Astrocyte of the cerebellum (primary cell): ENCODE measurements at regions not wholly inside any gene's neighbourhood (a gene's known extent, or its start where the extent isn't known, plus 50 kb on each side); places are given as distances from the start of the nearest gene placed in this dataset.
A peak's percentile ranks its signal among the peaks of the same experiment; 100 is the strongest.

Source experiments
- DNase-seq: peaks from one replicate; pipeline ENCODE4 v3.0.0-alpha.2; 2011; ENCODE audit warnings: low read depth
- H3K4me3 ChIP-seq: 2 replicates; pipeline ENCODE4 v1.5.1; 2011; ENCODE audit warnings: mild to moderate bottlenecking, low read depth, low read length, moderate library complexity
- in situ Hi-C: cut with HindIII; loops from 2 replicates; pipeline ENCODE4 v1.10.0; 2017; ENCODE audit warnings: low sequenced_read_pairs
- TF ChIP-seq, protein P1 (sequence below): IDR thresholded peaks from 2 replicates; pipeline ENCODE4 v1.5.1; 2012; ENCODE audit warnings: low read length, low read depth, moderate library complexity, mild to moderate bottlenecking; ENCODE audit errors: missing control alignments

GRCh38 chr2:121074293-121074932, 210.6 kb downstream of the TFCP2L1 start:
- no peak overlapping the region for H3K4me3 ChIP-seq
- TF ChIP-seq, protein P1, sequence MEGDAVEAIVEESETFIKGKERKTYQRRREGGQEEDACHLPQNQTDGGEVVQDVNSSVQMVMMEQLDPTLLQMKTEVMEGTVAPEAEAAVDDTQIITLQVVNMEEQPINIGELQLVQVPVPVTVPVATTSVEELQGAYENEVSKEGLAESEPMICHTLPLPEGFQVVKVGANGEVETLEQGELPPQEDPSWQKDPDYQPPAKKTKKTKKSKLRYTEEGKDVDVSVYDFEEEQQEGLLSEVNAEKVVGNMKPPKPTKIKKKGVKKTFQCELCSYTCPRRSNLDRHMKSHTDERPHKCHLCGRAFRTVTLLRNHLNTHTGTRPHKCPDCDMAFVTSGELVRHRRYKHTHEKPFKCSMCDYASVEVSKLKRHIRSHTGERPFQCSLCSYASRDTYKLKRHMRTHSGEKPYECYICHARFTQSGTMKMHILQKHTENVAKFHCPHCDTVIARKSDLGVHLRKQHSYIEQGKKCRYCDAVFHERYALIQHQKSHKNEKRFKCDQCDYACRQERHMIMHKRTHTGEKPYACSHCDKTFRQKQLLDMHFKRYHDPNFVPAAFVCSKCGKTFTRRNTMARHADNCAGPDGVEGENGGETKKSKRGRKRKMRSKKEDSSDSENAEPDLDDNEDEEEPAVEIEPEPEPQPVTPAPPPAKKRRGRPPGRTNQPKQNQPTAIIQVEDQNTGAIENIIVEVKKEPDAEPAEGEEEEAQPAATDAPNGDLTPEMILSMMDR, result no peak
- in situ Hi-C loops, result no loop called here
- DNase-seq, result no peak

DNA sequence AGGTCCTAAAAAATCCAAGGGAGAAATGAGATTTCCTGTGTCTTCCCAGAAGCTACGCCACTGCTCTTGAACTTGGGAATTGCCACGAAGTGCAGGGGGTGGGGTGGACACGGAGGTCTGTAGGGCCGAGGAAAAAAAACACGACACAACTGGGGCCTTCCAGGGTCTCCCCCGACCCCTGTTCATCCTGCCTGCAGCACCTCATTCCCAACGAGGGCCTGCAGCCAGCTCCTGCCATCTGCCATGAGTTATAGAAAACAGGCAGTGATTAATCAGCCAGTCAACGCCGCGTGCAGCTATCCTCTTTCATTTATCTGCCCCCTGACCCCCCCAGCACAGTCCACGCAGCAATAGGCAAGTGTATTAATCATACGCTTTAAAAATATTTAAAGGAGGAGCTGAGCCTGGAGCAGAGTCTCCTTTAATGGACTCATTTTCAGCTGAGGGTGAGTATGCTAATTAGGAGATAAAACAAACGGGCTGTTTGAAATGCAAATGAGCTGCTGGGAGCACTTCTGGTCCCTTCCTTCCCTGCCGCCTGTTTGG, 209.9 kb downstream of the TFCP2L1 start:
- TF ChIP-seq, protein P1, result no peak
- in situ Hi-C loops, result no loop called here
- peak overlapping the region; percentile 19 for H3K4me3 ChIP-seq
- DNase-seq, result peak; percentile 87

DNA sequence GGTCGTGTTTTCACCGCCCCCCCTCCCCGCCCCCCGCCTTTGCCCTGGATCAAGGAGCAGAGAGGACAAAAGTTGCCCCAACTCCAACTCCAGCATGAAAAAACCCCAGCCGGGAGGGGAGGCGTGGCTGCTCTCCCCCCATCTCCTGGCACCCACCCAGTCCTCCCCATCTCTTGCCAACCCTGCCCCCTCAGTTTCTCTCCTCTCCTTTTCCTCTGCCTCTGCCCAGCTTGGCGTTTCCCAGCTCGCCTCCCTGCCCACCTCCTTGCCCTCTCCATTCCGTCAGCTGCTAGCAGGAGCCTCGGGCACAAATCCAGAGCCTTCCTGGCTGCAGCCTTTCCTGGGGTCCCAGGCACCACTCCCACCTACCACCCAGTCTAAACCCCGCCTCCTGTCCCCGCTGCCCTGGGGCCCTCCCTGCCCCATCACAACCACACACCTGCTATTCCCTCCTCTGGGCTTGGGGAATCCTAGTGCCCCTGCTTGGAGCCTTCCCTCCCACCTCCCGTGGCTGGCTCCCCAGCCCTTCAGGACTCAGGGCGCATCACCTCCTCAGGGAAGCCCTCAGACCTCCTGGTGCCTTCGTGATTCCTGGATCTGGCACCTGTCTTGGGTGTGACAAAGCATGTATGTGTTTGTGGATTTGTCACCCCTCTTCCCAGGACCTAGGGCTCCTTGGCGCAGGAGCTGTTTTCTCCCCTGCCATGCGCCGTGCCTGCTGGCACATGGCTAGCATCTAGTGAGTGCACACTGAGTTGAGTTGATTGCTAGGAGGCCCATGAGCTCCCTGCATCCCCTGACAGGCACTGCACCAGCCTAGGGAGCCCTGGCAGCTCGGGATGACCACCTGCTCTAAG, 209.1 kb downstream of the TFCP2L1 start:
- peak overlapping the region; percentile 19 for H3K4me3 ChIP-seq
- DNase-seq, result no peak
- TF ChIP-seq, protein P1, result no peak
- in situ Hi-C loops, result no loop called here

DNA sequence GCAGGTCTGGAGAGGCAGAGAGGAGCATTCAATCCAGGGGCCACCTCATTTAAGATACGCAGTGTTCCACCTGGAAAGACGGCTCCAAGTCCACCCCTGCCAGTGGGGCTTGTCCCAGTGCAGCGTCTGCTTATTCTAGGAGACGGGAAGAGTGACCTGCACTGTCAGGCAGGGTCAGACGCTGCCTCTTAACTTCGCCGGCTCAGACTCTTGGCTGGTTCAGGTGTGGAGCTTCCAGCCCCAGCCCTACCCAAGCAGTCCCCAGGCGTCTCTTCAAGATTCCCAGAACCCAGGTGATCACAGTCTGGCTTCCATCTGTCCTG, 208.5 kb downstream of the TFCP2L1 start:
- H3K4me3 ChIP-seq, result no peak overlapping the region
- in situ Hi-C loops, result no loop called here
- TF ChIP-seq, protein P1, result no peak
- no peak for DNase-seq

- no peak overlapping the region for H3K4me3 ChIP-seq
- TF ChIP-seq, protein P1, result peak; percentile 88
- DNase-seq, result no peak
- in situ Hi-C loops, result no loop called here
Measured at GRCh38 chr2:121076885-121077549, 208.0 kb downstream of the TFCP2L1 start.

DNA sequence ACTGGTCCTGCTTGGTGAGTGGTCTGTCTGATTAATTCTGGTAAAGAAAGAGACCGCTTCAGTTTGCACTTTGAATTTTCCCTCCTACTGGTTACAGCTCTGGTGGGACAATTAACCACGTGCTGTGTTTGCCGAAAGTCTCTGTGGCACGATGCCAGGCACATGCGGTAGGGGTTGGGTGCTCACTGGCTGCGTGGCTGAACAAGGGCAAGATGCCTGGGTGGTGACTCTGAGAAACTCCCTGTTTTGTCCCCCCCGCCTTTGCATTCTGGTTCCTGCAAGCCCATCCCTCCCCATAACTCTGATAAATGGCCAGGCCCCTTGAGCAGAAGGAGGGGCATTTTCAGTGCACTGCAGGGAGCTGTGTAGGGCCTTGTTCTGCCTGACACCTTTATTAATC, 206.1 kb downstream of the TFCP2L1 start:
- TF ChIP-seq, protein P1, result no peak
- no peak for DNase-seq
- H3K4me3 ChIP-seq, result no peak overlapping the region
- in situ Hi-C loops, result no loop called here
